22Rv1 (cell line): ENCODE measurements at regions not wholly inside any gene's neighbourhood (a gene's known extent, or its start where the extent isn't known, plus 50 kb on each side); places are given as distances from the start of the nearest gene placed in this dataset.

Experiments used
- ZFX ChIP-seq: fragments of 450-650 bp; IDR thresholded peaks from 2 replicates; pipeline ENCODE4 v1.6.1; 2017; ENCODE audit warnings: antibody characterized with exemption, borderline replicate concordance
- TF ChIP-seq, protein P1 (sequence below): fragments of 450-650 bp; IDR thresholded peaks from 2 replicates; pipeline ENCODE4 v1.5.1; 2017; ENCODE audit warnings: mild to moderate bottlenecking

- TF ChIP-seq ZFX = no peak
- TF ChIP-seq, protein P1, sequence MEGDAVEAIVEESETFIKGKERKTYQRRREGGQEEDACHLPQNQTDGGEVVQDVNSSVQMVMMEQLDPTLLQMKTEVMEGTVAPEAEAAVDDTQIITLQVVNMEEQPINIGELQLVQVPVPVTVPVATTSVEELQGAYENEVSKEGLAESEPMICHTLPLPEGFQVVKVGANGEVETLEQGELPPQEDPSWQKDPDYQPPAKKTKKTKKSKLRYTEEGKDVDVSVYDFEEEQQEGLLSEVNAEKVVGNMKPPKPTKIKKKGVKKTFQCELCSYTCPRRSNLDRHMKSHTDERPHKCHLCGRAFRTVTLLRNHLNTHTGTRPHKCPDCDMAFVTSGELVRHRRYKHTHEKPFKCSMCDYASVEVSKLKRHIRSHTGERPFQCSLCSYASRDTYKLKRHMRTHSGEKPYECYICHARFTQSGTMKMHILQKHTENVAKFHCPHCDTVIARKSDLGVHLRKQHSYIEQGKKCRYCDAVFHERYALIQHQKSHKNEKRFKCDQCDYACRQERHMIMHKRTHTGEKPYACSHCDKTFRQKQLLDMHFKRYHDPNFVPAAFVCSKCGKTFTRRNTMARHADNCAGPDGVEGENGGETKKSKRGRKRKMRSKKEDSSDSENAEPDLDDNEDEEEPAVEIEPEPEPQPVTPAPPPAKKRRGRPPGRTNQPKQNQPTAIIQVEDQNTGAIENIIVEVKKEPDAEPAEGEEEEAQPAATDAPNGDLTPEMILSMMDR = no peak
These were observed 73.4 kb upstream of the AVPR1A start for GRCh38 chr12:63224396-63224795.
